ENCODE measurements at regions not wholly inside any gene's neighbourhood (a gene's known extent, or its start where the extent isn't known, plus 50 kb on each side); places are given as distances from the start of the nearest gene placed in this dataset.
"Not testable (repeated sequence)": the region's sequence is repeated elsewhere in the genome, so short reads cannot be mapped to it uniquely, and the experiment has no call there.

DNA sequence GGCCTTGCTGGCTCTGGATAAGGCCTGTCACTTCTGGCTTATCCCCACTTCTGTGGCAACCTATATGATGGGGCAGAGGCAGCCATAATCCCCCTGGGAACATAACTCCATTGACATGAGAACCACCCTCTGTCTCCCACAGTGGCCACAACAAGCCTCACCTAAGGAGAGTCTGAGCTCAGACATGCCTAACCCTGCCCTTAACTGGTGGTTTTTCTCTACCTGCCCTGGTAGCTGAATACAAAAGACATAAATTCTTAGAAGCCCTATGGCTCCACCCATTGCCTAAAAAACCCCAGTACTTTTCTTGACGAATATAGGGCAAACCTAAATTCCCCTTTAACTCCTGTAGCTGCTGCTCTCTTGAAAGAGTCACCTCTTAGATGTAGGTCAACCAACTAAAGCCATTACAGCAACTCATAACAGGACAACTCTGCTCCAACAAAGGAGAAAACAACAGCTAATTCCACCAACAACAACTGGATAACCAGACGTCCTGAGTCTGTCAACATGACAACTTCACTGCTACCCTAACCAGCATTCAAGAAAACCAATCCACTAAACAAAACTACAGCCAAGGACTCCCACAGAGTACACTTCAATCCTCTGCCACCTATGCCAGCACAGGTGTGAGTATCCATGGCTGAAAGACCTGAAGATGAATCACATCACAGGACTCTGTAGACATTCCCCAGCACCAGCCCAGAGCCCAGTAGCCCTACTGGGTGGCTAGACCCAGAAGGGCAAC lies 427.7 kb downstream of the PRELID2 start:
- Mint-ChIP-seq H3K27me3 (ENCODE audit: low read depth) (no peaks in the 10 kb centered on the region), H3K9me3 (peaks cover 34% of the 10 kb centered on the region)
- no peak for DNase-seq

DNA sequence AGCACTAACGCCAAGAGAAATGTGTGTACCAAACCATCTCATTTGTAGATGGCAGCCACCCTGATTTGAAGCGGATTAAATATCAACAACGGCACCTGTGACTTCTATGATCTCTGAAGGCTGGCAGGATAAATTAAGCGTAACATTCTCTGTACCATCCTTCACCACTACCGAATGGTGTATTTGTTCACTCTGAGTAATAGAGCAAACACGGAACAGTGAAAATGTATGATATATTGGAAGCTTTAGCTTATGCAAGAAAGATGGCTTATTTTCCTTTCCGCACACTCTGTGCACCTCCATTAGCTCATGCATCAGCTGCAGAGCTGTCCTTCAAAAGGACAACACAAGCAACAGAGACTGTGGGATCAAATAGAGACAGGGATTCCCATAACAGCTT lies 431.1 kb downstream of the PRELID2 start:
- Mint-ChIP-seq H3K4me3 (no peak overlapping the region), H3K27me3 (ENCODE audit: low read depth) (no peaks in the 10 kb centered on the region), H3K9me3 (peaks cover 37% of the 10 kb centered on the region), H3K36me3 (ENCODE audit: insufficient read depth) (peaks cover 2% of the 10 kb centered on the region), H3K4me1 (ENCODE audit: low read depth) (no peaks in the 10 kb centered on the region)
- DNase-seq (no peak), ATAC-seq (no peak)

More for the DNA sequence above, 427.7 kb downstream of the PRELID2 start:
- Mint-ChIP-seq H3K4me1 (ENCODE audit: low read depth) (no peaks in the 10 kb centered on the region), H3K4me3 (no peak overlapping the region), H3K36me3 (ENCODE audit: insufficient read depth) (peaks cover 2% of the 10 kb centered on the region)
- no peak for ATAC-seq

DNA sequence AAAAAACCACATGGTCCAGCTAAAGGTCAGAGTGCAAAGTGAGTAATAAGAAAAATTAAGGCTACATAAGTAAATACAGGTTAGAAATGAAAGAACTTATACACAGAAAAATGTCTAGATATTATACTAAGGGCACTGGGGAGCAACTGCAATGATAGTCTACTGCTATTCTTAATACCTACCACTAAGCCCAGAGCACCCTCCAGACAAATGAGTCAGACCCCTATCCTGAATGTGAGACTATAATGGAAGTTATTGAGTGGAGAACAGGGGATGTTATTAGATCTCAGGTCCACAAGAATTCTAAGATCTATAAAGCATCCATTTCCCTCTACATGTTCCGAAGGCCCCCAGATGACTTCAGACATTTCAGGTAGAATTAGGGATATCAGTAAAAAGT lies 438.3 kb downstream of the PRELID2 start:
- DNase-seq (no peak), ATAC-seq (no peak)
- Mint-ChIP-seq H3K4me1 (ENCODE audit: low read depth) (no peaks in the 10 kb centered on the region), H3K9me3 (peaks cover 16% of the 10 kb centered on the region), H3K27me3 (ENCODE audit: low read depth) (no peaks in the 10 kb centered on the region), H3K36me3 (ENCODE audit: insufficient read depth) (no peaks in the 10 kb centered on the region), H3K4me3 (no peak overlapping the region)

DNA sequence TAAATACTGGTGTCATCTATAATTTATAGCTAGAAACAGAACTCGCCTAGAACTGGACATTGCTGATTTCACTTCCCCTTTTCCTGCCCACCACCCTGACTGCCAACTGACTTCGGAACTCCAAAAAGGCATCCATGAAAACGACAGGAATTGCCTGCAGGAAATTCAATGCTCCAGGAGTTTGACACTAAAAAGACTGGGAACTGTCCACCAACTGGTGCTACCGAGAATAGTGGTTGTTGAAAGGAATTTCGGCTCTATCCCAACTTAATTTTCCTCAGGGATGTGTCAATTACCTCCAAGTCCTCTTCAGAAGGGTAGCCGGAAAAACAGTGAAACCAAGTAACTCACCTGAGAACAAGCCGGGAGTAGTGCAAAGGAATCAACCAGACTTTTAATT lies 440.0 kb downstream of the PRELID2 start:
- peaks cover 16% of the 10 kb centered on the region for H3K9me3 Mint-ChIP-seq
- not testable (repeated sequence) for H3K36me3 Mint-ChIP-seq (ENCODE audit: insufficient read depth); ATAC-seq; DNase-seq; H3K27me3 Mint-ChIP-seq (ENCODE audit: low read depth); H3K4me1 Mint-ChIP-seq (ENCODE audit: low read depth); H3K4me3 Mint-ChIP-seq

DNA sequence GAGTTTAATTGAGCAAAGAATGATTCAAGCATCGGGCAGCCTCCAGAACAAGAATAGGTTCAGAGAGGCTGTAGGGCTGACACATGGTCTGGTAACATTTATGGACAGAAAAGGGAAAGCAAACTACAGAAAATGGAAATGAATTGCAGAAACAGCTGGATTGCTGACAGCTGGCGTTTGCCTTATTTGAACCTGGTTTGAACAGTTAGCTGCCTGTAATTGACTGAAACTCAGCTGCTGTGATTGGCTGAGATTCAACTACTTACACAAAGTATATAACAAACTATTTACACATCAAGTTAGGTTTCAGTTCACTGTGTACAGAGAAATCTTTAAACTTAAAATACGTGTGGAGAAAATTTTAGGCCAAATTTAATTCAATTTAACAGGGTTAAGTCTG lies 441.7 kb downstream of the PRELID2 start:
- Mint-ChIP-seq H3K36me3 (ENCODE audit: insufficient read depth) (no peaks in the 10 kb centered on the region), H3K27me3 (ENCODE audit: low read depth) (no peaks in the 10 kb centered on the region), H3K4me1 (ENCODE audit: low read depth) (no peaks in the 10 kb centered on the region), H3K9me3 (peaks cover 17% of the 10 kb centered on the region), H3K4me3 (no peak overlapping the region)
- ATAC-seq (no peak), DNase-seq (no peak)

DNA sequence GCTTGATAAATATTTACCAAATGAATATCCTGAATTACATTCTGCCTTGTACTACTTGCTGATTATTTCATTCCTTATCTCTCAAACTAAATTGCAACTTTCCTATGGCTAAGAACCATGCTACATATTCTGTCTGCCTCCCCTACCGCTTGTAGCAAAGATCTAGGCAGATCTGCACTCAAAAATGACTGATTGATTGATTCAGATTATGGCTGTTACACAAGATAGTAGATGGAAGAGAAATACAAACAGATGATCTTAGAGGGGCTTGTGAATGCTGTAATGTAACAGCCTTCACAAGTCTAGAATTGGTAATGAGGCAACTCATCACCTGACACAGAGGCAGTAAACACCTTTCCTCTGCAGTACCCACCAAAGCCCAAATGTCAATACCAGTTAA lies 446.1 kb downstream of the PRELID2 start:
- no peak overlapping the region for H3K4me3 Mint-ChIP-seq
- ATAC-seq (no peak), DNase-seq (no peak)
- H3K36me3 Mint-ChIP-seq (ENCODE audit: insufficient read depth) = no peaks in the 10 kb centered on the region
- peaks cover 23% of the 10 kb centered on the region for H3K9me3 Mint-ChIP-seq
- H3K4me1 Mint-ChIP-seq (ENCODE audit: low read depth) = no peaks in the 10 kb centered on the region
- no peaks in the 10 kb centered on the region for H3K27me3 Mint-ChIP-seq (ENCODE audit: low read depth)

DNA sequence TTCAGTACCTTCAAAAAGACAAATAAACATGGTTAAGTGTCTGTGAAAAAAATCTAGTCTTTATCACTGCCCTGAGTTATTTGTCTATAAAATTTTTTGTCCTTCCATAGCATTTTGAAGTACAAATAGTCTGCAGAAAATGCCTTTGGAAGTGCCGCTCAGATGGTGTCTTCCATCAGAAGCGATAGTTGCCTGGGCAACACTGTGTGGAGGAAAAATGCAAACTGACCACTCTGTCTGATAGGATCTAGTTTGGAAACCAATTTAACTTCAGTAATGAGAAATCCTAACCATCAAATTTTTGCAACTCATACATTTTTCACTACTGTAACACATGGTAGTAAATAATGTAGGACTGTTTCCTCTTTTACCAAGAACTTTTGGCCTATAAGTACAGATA lies 449.9 kb downstream of the PRELID2 start:
- Mint-ChIP-seq H3K4me1 (ENCODE audit: low read depth) (no peaks in the 10 kb centered on the region), H3K36me3 (ENCODE audit: insufficient read depth) (no peaks in the 10 kb centered on the region), H3K9me3 (peaks cover 19% of the 10 kb centered on the region), H3K27me3 (ENCODE audit: low read depth) (no peaks in the 10 kb centered on the region), H3K4me3 (no peak overlapping the region)
- DNase-seq (no peak), ATAC-seq (no peak)

DNA sequence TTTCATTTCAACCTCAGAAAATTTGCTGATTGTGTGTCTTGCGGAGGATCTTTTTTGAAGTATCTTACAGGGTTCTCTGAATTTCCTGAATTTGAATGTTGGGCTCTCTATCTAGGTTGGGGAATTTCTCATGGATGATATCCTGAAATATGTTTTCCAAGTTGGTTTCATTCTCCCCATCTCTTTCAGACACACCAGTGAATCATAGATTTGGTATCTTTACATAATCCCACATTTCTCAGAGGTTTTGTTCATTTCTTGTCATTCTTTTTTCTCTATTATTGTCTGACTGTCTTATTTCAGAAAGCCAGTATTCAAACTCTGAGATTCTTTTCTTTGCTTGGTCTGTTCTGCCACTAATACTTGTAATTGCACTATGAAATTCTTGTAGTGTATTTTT lies 456.9 kb downstream of the PRELID2 start:
- H3K4me3 Mint-ChIP-seq = no peak overlapping the region
- peaks cover 41% of the 10 kb centered on the region for H3K9me3 Mint-ChIP-seq
- H3K27me3 Mint-ChIP-seq (ENCODE audit: low read depth) = no peaks in the 10 kb centered on the region

DNA sequence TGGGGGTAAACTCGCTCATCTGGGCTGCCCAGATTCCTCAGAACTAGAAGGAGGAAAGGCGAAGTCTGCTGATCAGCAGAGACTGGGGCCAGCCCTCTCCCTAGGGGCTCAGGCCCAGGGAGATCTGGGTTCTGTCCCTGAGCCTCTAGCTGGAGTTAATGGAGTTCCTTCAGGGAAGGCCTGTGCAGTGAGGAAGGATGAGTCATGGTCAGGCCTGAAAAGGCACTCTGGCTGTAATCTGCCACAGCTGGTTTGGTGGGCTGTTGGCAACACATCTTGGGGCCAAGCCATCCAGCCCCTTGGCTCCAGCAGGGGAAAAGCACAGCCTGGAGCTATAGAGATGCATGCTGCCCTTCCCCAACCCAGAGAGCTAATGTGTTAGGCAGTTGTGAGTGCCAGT lies 459.6 kb downstream of the PRELID2 start:
- Mint-ChIP-seq H3K4me1 (ENCODE audit: low read depth) (no peaks in the 10 kb centered on the region), H3K36me3 (ENCODE audit: insufficient read depth) (no peaks in the 10 kb centered on the region), H3K4me3 (no peak overlapping the region), H3K27me3 (ENCODE audit: low read depth) (no peaks in the 10 kb centered on the region), H3K9me3 (peaks cover 41% of the 10 kb centered on the region)
- no peak for DNase-seq
- ATAC-seq = peak in 1 of 2 donors; percentile 23

More for the DNA sequence above, 456.9 kb downstream of the PRELID2 start:
- ATAC-seq (no peak), DNase-seq (no peak)
- no peaks in the 10 kb centered on the region for H3K4me1 Mint-ChIP-seq (ENCODE audit: low read depth)
- H3K36me3 Mint-ChIP-seq (ENCODE audit: insufficient read depth) = no peaks in the 10 kb centered on the region

DNA sequence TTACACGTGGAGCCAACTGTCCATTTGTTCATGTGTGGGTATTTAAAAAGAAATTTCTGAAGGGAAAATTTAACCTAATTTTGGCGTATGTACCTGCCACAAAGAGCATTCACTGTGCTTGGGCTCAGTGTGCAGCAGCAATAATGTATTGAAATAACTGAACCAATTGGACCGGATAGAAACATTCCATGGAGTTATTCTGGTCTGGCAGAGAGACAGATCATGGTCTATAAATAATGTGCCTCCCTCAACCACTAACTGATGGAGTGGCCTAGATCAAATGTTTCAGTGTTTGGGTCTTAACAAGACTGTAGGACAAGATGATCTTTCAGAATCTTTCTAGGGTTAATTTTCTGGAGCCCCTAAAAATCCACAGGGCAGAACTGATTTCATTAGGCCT lies 469.7 kb downstream of the PRELID2 start:
- Mint-ChIP-seq H3K4me1 (ENCODE audit: low read depth) (no peaks in the 10 kb centered on the region), H3K4me3 (no peak overlapping the region), H3K9me3 (no peaks in the 10 kb centered on the region), H3K27me3 (ENCODE audit: low read depth) (no peaks in the 10 kb centered on the region), H3K36me3 (ENCODE audit: insufficient read depth) (no peaks in the 10 kb centered on the region)
- ATAC-seq (no peak), DNase-seq (no peak)

DNA sequence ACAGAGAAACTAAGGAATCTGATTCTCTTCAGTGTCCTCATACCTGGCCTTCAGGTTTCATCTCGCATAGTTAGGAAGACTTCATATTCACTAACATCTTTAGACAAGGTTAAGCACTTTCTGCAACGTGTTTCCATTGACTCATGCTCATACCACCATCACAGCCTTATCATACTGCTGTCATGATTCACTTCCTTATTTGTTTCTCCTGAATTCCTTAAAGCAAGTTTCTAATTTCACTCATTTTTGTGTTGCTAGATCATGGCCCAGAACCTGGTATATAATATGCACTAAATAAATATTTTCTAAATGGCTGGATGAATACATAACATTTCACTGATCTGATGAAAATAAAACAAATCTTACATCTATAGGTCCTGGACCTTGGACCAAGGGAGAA lies 472.9 kb downstream of the PRELID2 start:
- no peaks in the 10 kb centered on the region for H3K27me3 Mint-ChIP-seq (ENCODE audit: low read depth)
- H3K9me3 Mint-ChIP-seq = peaks cover 3% of the 10 kb centered on the region
- no peaks in the 10 kb centered on the region for H3K4me1 Mint-ChIP-seq (ENCODE audit: low read depth)
- DNase-seq (no peak), ATAC-seq (no peak)
- H3K36me3 Mint-ChIP-seq (ENCODE audit: insufficient read depth) = no peaks in the 10 kb centered on the region
- no peak overlapping the region for H3K4me3 Mint-ChIP-seq

DNA sequence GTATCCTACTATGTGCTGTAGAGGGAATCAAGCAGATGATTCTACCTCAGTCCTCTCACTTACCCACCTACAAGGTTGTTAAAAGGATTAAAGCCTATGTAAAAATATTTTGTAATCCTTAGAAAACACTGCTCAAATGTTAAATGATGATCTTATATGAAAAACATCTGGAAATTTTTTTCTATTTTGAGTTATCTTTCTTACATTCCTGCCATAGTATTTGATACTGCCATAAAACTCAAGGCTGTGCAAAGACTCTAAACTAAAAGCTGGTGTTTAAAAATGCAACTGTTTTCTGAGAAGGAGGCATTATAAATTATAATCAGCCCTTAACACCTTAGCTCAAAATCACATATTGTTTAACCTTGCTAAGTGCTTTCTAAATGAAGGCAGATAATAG lies 474.2 kb downstream of the PRELID2 start:
- H3K9me3 Mint-ChIP-seq = peaks cover 3% of the 10 kb centered on the region
- no peak for ATAC-seq

DNA sequence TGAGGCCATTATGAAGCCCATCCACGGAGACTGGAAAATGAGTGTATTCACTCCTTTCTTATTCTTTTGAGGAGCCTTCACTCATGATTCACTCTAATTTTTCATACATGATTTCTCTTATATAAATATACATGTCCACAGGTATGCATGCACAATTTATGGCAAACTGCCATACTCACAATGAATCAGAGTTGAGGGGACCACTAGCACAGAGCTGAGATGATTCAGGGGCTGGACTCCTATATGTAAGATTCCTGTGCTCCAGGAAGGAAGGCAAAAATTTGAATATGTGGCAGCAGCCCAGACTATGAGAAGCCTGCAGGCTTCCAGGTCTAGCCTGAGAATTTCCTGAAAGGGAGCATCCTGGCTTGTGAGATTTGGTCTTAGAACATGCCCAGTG lies 484.6 kb downstream of the PRELID2 start:
- H3K9me3 Mint-ChIP-seq = peaks cover 4% of the 10 kb centered on the region
- H3K4me1 Mint-ChIP-seq (ENCODE audit: low read depth) = no peaks in the 10 kb centered on the region
- no peak for ATAC-seq
- no peak overlapping the region for H3K4me3 Mint-ChIP-seq
- H3K36me3 Mint-ChIP-seq (ENCODE audit: insufficient read depth) = no peaks in the 10 kb centered on the region
- DNase-seq = no peak
- no peaks in the 10 kb centered on the region for H3K27me3 Mint-ChIP-seq (ENCODE audit: low read depth)

More for the DNA sequence above, 474.2 kb downstream of the PRELID2 start:
- Mint-ChIP-seq H3K4me3 (no peak overlapping the region), H3K4me1 (ENCODE audit: low read depth) (no peaks in the 10 kb centered on the region), H3K27me3 (ENCODE audit: low read depth) (no peaks in the 10 kb centered on the region), H3K36me3 (ENCODE audit: insufficient read depth) (no peaks in the 10 kb centered on the region)
- no peak for DNase-seq

DNA sequence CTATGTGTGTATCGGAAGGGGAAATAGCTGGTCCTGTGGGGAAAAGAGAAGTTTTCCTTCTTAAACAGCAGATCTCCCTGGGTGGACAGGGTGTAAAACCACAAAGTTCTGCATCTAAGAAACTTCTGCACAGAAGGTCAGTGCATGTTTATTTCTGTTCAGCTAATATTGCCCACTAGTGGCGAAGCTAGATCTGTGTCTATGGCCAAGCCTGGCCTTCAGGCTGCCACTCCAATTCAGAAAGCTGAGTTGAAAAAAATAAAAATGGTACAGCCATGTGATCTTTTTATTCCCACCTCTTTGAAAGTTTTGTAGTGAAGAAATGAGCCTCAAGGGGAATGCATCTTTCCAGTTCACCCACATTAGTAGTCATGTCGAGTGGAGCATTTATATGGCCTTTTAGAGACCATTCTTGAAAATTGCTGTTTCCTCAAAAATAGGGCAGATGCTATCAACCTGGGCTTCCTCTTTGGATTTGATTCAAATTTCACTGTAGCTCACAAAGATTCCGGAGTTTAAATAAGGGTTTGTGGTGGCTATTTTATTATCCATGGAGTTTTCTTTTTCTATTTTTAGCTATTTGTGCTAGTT lies 488.0 kb downstream of the PRELID2 start:
- Mint-ChIP-seq H3K9me3 (peaks cover 4% of the 10 kb centered on the region), H3K4me3 (no peak overlapping the region), H3K4me1 (ENCODE audit: low read depth) (no peaks in the 10 kb centered on the region), H3K27me3 (ENCODE audit: low read depth) (no peaks in the 10 kb centered on the region), H3K36me3 (ENCODE audit: insufficient read depth) (no peaks in the 10 kb centered on the region)
- DNase-seq (no peak), ATAC-seq (no peak)

DNA sequence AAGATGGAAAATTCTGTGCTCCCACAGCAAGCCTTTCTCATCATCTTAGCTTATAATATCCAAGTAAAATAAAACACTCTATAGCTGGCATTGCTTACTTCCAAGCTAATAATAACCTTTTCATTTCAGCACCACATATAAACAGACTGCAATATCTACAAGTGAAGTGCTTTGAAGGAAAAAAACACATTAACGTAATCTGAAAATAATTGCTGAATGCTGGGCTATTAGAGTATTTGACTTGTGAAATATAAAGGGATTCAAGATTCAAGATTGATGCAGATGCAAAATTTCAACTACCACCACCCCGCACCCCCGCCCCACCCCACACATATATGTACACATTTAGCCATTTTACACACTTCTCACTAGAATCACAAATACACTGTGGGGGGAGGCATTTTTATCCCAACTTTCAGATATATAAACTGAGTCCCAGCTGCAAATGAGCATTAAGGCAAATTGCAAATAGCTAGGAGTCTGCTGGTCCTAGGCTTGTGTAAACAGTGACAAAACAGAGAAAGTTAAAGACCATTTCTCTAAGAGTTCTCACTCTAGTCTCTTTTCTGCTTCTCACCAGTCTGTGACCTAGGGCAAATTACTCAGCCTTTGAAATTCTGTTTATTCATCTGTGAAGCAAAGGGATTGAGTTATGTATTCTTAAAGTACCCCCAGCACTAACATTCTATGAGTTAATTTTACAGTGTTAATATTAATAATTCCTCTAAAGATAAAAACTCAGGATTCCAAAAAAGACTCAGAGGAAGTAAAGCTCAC lies 489.4 kb downstream of the PRELID2 start:
- no peaks in the 10 kb centered on the region for H3K4me1 Mint-ChIP-seq (ENCODE audit: low read depth)
- DNase-seq (no peak), ATAC-seq (no peak)
- H3K36me3 Mint-ChIP-seq (ENCODE audit: insufficient read depth) = no peaks in the 10 kb centered on the region
- H3K9me3 Mint-ChIP-seq = peaks cover 4% of the 10 kb centered on the region
- no peak overlapping the region for H3K4me3 Mint-ChIP-seq
- H3K27me3 Mint-ChIP-seq (ENCODE audit: low read depth) = no peaks in the 10 kb centered on the region
